Omental fat pad (tissue), 3 donors: ENCODE measurements at regions not wholly inside any gene's neighbourhood (a gene's known extent, or its start where the extent isn't known, plus 50 kb on each side); places are given as distances from the start of the nearest gene placed in this dataset.

Experiments used
- ATAC-seq: fragments of 150-250 bp; one replicate; pipeline ENCODE4 v1.9.1; 2016; ENCODE audit warnings: mild to moderate bottlenecking, moderate library complexity; ENCODE audit not compliant: low FRiP score
- DNase-seq: peaks from one replicate; pipeline ENCODE4 v3.0.0-alpha.2; 2019; ENCODE audit warnings: low spot score
- TF ChIP-seq, protein P1 (sequence below), 3 donors: fragments of 450-650 bp; IDR thresholded peaks; one replicate each; pipeline ENCODE4 v1.5.1; 2016 to 2017; ENCODE audit warnings: antibody characterized with exemption in 3 of 3, mild to moderate bottlenecking in 3 of 3, moderate library complexity in 2 of 3

DNA sequence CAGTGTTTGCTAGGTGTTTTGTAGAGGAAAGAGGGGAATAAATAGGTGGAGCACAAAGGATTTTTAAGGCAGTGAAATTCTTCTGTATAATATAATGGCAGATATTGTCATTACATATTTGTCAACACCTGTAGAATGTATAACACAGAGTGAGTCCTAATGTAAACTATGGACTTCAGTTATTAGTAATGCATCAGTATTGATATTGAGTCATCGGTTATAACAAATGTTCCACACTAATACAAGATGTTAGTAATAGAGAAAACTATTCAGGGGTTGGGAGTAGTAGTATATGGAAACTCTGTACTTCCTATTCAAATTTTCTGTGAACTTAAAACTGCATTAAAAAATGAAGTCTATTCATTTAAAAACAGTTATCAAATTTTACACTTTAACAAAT, 299.2 kb downstream of the UBE3D start:
- DNase-seq (no peak), ATAC-seq (no peak)
- TF ChIP-seq, protein P1, sequence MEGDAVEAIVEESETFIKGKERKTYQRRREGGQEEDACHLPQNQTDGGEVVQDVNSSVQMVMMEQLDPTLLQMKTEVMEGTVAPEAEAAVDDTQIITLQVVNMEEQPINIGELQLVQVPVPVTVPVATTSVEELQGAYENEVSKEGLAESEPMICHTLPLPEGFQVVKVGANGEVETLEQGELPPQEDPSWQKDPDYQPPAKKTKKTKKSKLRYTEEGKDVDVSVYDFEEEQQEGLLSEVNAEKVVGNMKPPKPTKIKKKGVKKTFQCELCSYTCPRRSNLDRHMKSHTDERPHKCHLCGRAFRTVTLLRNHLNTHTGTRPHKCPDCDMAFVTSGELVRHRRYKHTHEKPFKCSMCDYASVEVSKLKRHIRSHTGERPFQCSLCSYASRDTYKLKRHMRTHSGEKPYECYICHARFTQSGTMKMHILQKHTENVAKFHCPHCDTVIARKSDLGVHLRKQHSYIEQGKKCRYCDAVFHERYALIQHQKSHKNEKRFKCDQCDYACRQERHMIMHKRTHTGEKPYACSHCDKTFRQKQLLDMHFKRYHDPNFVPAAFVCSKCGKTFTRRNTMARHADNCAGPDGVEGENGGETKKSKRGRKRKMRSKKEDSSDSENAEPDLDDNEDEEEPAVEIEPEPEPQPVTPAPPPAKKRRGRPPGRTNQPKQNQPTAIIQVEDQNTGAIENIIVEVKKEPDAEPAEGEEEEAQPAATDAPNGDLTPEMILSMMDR (IDR thresholded peaks at IDR 0.05) = no peak

- TF ChIP-seq, protein P1 (IDR thresholded peaks at IDR 0.05) = no peak
- DNase-seq (no peak), ATAC-seq (no peak)
These were observed 298.6 kb downstream of the UBE3D start for GRCh38 chr6:82767037-82767436.

DNA sequence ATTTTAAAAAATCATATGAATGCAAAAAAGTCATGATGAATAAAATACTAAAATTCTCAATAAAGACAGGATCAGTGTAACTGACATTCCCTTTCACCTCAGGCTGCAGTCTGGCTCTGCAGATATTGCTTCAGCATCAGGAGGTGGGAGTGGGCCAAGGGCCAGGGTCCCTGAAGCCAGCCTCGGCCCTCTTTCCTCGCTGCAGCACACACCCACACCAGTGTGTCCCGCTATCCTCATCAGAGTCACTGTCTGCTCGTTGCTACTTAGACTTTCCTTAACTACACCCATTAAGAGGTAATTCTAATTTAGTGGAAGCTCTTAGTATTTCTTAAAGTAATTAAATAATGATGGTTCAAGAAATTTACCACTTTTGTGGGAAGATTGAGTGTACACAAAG, 298.2 kb downstream of the UBE3D start:
- ATAC-seq (no peak), DNase-seq (no peak)
- TF ChIP-seq, protein P1 (IDR thresholded peaks at IDR 0.05) = no peak

- DNase-seq (no peak), ATAC-seq (peak; percentile 58)
- TF ChIP-seq, protein P1 (IDR thresholded peaks at IDR 0.05) = no peak
These were observed 292.6 kb downstream of the UBE3D start for GRCh38 chr6:82772851-82773717.

DNA sequence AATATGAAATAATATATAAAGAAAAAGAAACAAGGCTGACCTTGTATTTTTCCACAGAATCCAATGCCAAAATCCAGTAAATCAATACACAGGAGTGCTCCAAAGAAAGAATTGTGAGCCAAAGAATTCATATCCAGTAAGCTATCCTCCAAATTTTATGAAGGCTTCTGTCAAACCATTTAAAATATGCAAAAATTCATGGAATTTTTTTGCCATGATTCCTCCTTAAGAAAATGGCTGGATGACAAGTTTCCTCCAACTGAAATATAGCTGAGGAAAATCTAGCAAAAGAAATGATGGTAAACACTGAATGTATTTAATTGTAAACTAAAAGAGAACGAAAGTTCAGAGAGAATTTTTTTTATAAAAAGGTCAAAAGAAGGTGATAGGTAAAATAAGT, 290.3 kb downstream of the UBE3D start:
- ATAC-seq (no peak), DNase-seq (no peak)
- TF ChIP-seq, protein P1 (IDR thresholded peaks at IDR 0.05) = no peak

- ATAC-seq = no peak
- TF ChIP-seq, protein P1 (IDR thresholded peaks at IDR 0.05) = no peak
- no peak for DNase-seq
These were observed 289.7 kb downstream of the UBE3D start for GRCh38 chr6:82775981-82776380.

DNA sequence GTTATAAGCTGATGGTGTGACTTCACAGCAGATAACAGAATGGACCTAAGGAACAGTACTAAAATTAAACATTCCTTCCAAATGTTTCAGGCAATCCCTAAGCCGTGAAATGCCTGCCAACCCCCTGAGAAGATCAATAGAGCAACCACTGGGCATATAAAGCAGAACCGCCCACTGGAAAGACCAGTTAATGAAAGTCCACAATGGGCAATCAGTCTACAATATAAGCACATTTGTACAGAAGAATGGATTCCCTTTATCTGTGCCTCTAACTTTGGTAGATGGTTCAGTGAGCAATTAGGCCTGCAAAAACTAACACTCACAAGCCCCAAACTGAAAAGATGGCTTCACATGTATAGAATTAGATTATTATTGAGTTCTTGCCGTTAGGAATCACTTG, 286.6 kb downstream of the UBE3D start:
- DNase-seq = no peak
- TF ChIP-seq, protein P1 (IDR thresholded peaks at IDR 0.05) = no peak
- no peak for ATAC-seq
